Activated naive CD4-positive, alpha-beta T cell treated with anti-CD3 and anti-CD28 coated beads, Interleukin-2, amount 10 ng/mL, durations not matched to agents 7 days and 5 days (primary cell): ENCODE measurements at regions not wholly inside any gene's neighbourhood (a gene's known extent, or its start where the extent isn't known, plus 50 kb on each side); places are given as distances from the start of the nearest gene placed in this dataset.

Experiments used
- CTCF ChIA-PET: fragments of 350-600 bp; sonication (Branson Sonifier 250); formaldehyde crosslinking; loops from one replicate; lab custom pipeline; 2021; ENCODE audit warnings: antibody characterized with exemption; lab: Charles Lee
- DNase-seq: peaks from one replicate; pipeline ENCODE4 v3.0.0-alpha.2; 2020
- H3K27ac Mint-ChIP-seq: one replicate; pipeline ENCODE4 v1.8.0; 2021; ENCODE audit warnings: mild to moderate bottlenecking, moderate library complexity, mixed read lengths
- H3K27me3 Mint-ChIP-seq: one replicate; pipeline ENCODE4 v1.8.0; 2021; ENCODE audit warnings: mild to moderate bottlenecking, mixed read lengths
- H3K36me3 Mint-ChIP-seq: one replicate; pipeline ENCODE4 v1.8.0; 2021; ENCODE audit warnings: mixed read lengths
- H3K4me1 Mint-ChIP-seq: one replicate; pipeline ENCODE4 v1.8.0; 2021; ENCODE audit warnings: mixed read lengths
- H3K4me3 Mint-ChIP-seq: one replicate; pipeline ENCODE4 v1.8.0; 2021; ENCODE audit warnings: mild to moderate bottlenecking, moderate library complexity, mixed read lengths
- H3K9me3 Mint-ChIP-seq: one replicate; pipeline ENCODE4 v1.8.0; 2021; ENCODE audit warnings: mixed read lengths

DNA sequence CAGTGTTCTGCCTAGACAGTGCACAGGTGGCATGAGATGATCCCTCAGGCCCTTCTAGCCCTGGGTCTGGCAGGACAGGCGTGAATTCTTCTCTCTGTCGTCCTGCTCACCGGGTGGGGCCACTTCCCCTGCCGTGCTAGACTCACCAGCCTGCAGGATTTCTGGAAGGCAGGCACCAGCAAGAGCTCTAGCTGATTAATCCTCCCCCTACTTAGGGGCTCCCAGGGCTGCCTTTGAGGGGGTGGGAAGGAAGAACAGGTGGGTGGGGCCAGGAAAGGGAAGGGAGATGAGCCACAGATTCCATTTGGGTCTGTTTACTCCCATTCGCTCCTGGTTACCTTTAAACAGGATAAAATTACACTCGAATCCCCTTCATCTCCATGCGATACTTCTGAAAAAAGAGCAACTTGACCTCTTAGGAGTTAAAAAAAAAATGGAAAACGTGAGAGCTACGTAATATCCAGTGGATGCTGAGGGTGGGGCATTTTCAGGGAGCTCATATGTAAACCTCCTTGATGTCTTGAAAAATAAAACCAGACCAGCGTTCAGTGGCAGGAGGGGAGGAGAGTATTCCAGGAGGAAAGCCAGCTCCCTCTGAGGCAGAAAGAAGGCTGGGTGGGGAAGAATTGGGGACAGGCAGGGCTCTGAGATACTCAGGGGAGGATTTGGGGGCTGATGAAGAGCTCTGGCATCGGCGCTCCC, 665.5 kb downstream of the PTPRU start:
- Mint-ChIP-seq H3K27ac (no peak overlapping the region), H3K27me3 (peaks cover 21% of the 10 kb centered on the region), H3K9me3 (no peaks in the 10 kb centered on the region), H3K4me3 (no peak overlapping the region), H3K4me1 (no peaks in the 10 kb centered on the region), H3K36me3 (no peaks in the 10 kb centered on the region)
- DNase-seq = no peak
- CTCF ChIA-PET = no interaction called here

DNA sequence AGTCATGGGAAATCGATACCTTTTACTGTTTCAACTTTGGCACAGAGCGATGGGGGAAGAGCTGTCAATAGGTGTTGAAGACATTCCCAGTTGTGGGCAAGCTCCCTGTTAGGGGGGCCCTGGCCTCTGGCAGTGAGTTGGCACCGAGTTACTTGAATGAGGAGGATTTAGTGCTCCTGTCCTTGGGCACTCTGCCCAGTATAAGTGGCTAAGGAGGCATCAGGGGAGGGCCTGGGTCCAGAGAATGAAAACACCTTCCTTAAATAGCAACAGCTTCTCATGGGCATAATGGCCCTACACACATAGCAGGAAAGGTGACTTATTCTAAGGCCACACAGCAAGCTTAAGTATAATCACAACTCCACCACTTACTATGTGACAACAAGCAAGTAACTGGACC, 664.4 kb downstream of the PTPRU start:
- CTCF ChIA-PET = interaction anchor here (0.9 kb wide), 1 partner anchor 11 kb away, joined by 3 read pairs; no protein-coding TSS in a partner anchor
- no peak for DNase-seq
- Mint-ChIP-seq H3K9me3 (no peaks in the 10 kb centered on the region), H3K4me3 (no peak overlapping the region), H3K27ac (no peak overlapping the region), H3K4me1 (no peaks in the 10 kb centered on the region), H3K27me3 (peaks cover 30% of the 10 kb centered on the region), H3K36me3 (no peaks in the 10 kb centered on the region)

DNA sequence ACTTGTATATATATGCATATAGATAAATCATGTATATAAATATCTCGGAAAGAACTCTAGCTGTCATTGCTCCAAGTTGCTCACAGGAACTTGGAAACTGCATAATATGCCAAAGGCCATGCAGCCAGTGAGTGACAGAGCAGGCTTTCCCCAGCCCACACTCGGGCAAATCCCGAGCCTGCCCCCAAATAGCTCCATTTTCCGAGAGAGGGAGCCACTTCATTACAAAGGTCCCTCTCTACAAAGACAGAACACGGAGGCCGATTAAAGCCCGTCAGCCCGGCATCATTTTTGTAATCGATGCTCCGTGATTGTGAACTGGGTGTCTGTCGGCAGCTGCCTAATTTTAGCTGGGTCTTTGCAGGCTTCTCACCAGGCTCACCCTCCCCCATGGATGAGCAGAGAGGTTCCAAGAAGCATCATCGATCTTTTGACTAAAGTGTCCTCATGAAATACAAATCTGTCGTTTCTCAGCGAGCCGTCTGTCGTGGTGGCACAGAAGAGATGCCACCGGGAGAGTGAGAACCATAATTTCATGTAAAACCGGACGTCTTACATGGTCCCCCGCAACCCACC, 663.9 kb downstream of the PTPRU start:
- H3K27ac Mint-ChIP-seq = no peak overlapping the region
- CTCF ChIA-PET = interaction anchor here (0.9 kb wide), 1 partner anchor 12 kb away, joined by 3 read pairs; no protein-coding TSS in a partner anchor
- no peaks in the 10 kb centered on the region for H3K4me1 Mint-ChIP-seq
- H3K9me3 Mint-ChIP-seq = no peaks in the 10 kb centered on the region
- DNase-seq = no peak
- H3K27me3 Mint-ChIP-seq = peaks cover 29% of the 10 kb centered on the region
- no peaks in the 10 kb centered on the region for H3K36me3 Mint-ChIP-seq
- H3K4me3 Mint-ChIP-seq = no peak overlapping the region

DNA sequence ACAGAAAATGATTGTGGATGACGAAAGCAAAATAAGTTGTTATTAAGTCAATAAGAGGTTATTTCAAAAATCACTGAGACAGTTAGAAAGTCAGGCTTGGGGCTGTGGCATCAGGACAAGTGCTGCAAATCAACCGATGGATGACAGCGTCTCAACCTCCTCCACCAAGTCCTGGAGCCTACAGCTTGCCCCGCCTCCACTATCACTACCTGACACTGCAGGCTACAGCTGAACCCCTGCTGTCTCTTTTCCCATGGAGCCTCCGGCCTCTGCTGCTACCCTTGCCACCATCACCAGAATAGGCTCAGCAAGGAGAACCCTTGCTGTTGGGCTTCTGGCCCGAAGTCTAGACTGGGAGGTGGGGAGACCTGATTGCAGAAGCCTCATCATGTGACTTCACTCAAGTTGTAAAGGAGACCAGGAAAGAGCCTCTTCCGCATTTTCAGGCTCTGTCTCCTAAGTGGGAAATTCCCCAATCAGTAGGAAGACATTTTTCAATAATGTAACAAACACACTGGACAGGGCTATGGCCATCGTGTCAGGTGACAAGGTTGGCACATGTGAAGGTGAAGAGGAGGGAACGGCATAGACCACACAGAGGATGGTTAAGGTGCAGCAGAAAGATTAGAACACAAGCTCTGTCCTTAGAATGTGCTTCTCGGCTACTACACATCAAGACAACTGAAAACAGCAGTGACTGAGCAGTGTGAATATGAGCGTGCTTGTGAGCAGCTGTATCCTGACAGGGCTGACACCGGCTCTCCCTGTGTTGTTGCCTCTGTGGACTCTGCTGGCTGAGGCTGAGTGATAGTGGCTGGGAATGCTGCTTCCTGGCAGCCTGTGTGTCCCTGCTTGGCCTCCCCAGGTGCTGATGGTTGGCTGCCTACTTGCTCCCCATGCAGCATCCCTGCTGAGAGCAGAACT, 660.7 kb downstream of the PTPRU start:
- Mint-ChIP-seq H3K36me3 (no peaks in the 10 kb centered on the region), H3K27ac (no peak overlapping the region), H3K4me3 (no peak overlapping the region), H3K9me3 (no peaks in the 10 kb centered on the region), H3K27me3 (peaks cover 27% of the 10 kb centered on the region), H3K4me1 (no peaks in the 10 kb centered on the region)
- CTCF ChIA-PET = no interaction called here
- no peak for DNase-seq

DNA sequence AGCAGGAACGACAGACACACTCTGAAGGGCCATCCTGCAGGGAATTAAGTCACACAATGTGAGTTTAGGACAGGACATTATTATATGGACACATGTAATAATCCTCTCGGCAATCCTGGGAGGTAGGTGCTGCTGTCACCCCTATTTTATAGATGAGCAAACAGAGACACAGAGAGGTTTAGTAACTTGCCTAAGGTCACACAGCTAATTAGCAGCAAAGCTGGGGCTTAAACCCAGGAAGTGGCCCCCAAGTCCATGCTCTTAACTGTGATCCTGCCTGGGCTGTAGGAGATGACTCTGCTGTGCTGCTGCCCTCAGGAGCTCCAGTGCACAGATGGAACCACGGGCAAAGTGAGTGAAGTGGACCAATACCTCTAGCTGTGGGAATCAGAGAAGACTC, 660.0 kb downstream of the PTPRU start:
- Mint-ChIP-seq H3K27me3 (peaks cover 20% of the 10 kb centered on the region), H3K4me3 (no peak overlapping the region), H3K27ac (no peak overlapping the region), H3K36me3 (no peaks in the 10 kb centered on the region), H3K4me1 (no peaks in the 10 kb centered on the region), H3K9me3 (no peaks in the 10 kb centered on the region)
- DNase-seq = no peak
- CTCF ChIA-PET = no interaction called here

DNA sequence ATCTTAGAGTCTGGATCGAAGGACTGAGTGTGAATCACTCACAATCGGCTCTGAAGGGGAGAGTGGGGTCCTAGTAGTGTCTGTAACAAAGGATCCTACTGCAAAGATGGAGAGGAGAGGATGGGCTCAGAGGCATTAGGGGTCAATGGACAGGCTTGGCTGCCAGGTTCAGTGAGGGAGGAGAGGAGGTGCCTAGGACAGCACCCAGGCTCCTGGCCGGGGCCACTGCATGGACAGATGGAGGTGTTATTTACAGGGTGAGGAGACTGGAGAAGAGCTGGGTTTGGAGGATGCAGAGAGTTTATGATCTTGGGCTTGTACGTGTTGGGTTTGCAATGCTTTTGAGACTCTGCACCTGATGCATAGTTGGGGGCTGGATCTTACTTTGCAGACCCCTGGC, 658.9 kb downstream of the PTPRU start:
- no peaks in the 10 kb centered on the region for H3K36me3 Mint-ChIP-seq
- DNase-seq = no peak
- H3K4me3 Mint-ChIP-seq = no peak overlapping the region
- H3K9me3 Mint-ChIP-seq = no peaks in the 10 kb centered on the region
- peaks cover 23% of the 10 kb centered on the region for H3K27me3 Mint-ChIP-seq
- H3K4me1 Mint-ChIP-seq = no peaks in the 10 kb centered on the region
- CTCF ChIA-PET = no interaction called here
- H3K27ac Mint-ChIP-seq = no peak overlapping the region

DNA sequence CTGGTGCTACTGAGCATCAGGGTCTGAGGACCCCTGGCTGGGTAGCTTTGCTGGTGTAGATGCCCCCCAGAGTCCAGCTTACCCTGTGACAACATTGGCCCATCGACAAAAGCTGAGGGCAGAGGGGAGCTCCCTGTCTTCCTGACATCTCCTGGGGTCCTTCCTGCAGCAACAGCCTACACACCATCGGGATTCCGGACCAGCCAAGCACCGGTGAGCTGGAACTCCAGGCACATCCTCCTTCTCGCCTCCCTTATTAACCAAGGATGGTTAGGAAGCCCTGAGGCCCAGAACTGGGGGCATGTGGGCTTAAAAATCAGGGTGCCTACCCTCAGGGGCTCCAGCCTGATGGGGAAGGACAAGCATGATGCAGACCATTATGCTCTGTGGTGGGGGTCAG, 658.0 kb downstream of the PTPRU start:
- H3K9me3 Mint-ChIP-seq = no peaks in the 10 kb centered on the region
- CTCF ChIA-PET = no interaction called here
- no peak overlapping the region for H3K27ac Mint-ChIP-seq

DNA sequence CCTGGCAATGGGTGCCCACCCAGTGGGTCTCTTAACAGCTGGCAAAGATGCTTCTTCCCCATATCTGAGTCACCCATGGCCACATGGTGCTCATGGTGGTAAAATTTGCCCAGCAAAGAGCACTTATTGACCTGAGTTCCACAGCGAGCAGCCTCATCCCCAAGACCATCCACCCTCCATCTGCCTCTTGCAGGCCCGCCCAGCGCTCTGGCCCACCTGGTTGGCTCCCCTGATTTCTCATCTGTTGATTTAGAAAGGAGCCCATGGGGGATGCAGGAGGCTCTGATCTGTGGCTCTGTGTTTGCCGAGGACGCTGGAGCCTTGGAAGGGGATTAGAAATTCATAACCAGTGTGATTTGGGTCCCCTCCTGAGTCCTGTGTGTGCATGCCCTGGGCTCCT, 657.5 kb downstream of the PTPRU start:
- CTCF ChIA-PET = no interaction called here
- H3K4me3 Mint-ChIP-seq = no peak overlapping the region
- no peaks in the 10 kb centered on the region for H3K4me1 Mint-ChIP-seq
- H3K27me3 Mint-ChIP-seq = peaks cover 19% of the 10 kb centered on the region
- H3K9me3 Mint-ChIP-seq = no peaks in the 10 kb centered on the region
- no peak for DNase-seq
- no peak overlapping the region for H3K27ac Mint-ChIP-seq
- H3K36me3 Mint-ChIP-seq = no peaks in the 10 kb centered on the region

More for the DNA sequence above, 658.0 kb downstream of the PTPRU start:
- no peaks in the 10 kb centered on the region for H3K4me1 Mint-ChIP-seq
- no peak for DNase-seq
- H3K4me3 Mint-ChIP-seq = no peak overlapping the region
- H3K36me3 Mint-ChIP-seq = no peaks in the 10 kb centered on the region
- peaks cover 23% of the 10 kb centered on the region for H3K27me3 Mint-ChIP-seq

DNA sequence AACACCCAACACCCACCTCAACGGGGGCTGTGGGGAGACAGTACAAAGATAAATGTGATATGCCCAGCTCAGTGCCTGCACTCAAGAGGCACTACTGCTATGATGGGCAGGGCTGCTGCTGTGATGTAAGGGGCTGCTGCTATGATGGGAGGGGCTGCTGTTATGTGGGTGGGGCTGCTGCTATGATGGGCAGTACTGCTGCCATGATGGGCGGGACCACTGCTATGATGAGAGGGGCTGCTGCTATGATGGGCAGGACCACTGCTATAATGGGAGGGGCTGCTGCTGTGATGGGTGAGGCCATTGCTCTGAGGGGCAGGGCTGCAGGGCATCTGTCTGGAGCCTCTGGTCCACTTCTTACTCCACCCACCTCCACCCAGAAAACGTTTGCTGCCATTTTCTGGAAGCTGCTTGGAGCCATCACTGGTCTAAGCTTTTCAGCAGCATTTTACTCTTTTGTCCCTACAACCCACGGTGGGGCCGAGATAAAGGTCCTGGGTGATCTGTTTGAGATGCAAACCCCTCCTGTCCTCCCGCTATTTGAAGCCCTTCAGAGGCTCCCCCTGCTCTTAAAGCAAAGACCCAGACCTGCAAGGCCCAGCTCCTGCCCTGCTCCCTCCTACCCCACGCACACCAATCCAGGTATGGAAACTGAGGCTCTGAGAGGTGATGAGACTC, 656.9 kb downstream of the PTPRU start:
- Mint-ChIP-seq H3K27me3 (peaks cover 18% of the 10 kb centered on the region), H3K9me3 (no peaks in the 10 kb centered on the region), H3K4me1 (no peaks in the 10 kb centered on the region), H3K27ac (no peak overlapping the region), H3K4me3 (no peak overlapping the region), H3K36me3 (no peaks in the 10 kb centered on the region)
- DNase-seq = no peak
- CTCF ChIA-PET = no interaction called here

DNA sequence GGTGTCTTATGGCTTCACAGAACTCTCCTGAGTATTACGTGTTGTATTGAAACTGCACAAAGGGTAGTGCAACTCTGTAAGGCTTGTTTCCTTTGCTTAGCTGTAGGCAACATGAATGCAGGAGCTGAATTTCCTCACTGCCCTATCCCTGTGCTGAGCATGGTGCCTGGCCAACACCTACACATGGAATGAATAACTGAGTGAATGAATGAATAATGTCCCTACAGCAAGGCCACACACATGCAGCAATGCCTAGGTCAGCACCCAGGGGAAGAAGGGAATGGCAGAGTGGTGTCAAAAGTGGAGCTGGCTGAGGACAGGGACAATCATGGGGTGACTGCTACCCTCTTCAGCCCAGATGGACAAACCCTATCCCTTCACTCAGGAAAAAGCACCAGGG, 655.9 kb downstream of the PTPRU start:
- H3K4me1 Mint-ChIP-seq = no peaks in the 10 kb centered on the region
- CTCF ChIA-PET = no interaction called here
- DNase-seq = no peak
- H3K9me3 Mint-ChIP-seq = no peaks in the 10 kb centered on the region
- H3K36me3 Mint-ChIP-seq = no peaks in the 10 kb centered on the region
- H3K27me3 Mint-ChIP-seq = peaks cover 18% of the 10 kb centered on the region
- H3K27ac Mint-ChIP-seq = no peak overlapping the region
- H3K4me3 Mint-ChIP-seq = no peak overlapping the region

DNA sequence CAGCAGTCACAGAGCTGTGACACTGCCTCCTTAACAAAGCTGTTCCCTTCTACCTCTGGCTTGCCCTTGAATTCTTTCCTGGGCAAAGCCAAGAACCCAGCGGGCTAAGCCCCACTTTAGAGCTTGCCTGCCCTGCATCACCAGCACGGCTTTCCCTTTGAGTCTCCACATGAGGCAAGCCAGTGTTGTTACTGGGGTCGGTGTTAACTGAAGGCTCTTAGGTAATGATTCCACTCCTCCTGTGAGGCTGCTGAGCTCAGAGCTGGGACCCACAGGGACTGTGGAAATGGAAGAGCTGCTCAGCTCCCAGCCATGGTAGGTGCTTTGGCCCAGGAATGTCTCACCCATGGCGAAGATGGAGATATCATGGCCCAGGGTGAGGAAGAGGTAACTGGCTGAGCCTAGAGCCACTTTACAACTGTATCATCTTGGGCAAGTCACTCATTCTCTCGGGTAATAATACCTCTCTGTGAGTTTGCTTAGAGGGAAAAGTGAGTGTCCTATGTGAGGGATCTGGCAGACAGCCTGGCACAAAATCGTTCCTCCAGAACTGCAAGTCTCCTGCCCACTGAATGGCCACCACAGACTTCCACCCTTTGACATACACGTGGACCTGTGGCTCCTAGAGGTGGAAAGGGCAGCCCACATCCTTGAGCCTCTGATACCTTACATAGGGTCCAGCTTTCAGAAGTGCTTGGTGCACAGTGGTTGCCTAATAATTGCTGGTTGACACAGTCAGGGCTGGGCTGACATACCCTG, 654.1 kb downstream of the PTPRU start:
- H3K27me3 Mint-ChIP-seq = peaks cover 6% of the 10 kb centered on the region
- CTCF ChIA-PET = no interaction called here
- H3K27ac Mint-ChIP-seq = no peak overlapping the region
- no peak overlapping the region for H3K4me3 Mint-ChIP-seq
- H3K36me3 Mint-ChIP-seq = no peaks in the 10 kb centered on the region
- H3K4me1 Mint-ChIP-seq = no peaks in the 10 kb centered on the region
- no peak for DNase-seq
- no peaks in the 10 kb centered on the region for H3K9me3 Mint-ChIP-seq

DNA sequence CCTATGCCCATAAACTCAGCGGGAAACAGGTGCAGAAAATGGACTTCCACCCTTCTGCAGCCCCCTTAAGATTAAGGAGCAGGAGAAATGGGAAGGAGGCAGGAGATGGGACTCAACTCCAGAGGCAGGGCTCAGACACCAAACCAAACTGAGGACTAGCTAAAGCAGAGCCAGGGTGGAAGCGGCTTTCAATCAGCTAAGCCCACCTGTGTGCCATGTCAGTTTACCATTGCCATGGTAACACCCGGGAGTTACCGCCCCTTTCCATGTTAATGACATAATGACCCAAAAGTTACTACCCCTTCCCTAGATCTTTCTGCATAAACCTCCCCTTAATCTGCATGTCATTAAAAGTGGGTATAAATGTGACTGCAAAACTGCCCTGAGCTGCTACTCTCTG, 653.5 kb downstream of the PTPRU start:
- no peak overlapping the region for H3K27ac Mint-ChIP-seq
- no peak for DNase-seq
- no peaks in the 10 kb centered on the region for H3K36me3 Mint-ChIP-seq
- peaks cover 6% of the 10 kb centered on the region for H3K27me3 Mint-ChIP-seq
- no peak overlapping the region for H3K4me3 Mint-ChIP-seq
- no peaks in the 10 kb centered on the region for H3K4me1 Mint-ChIP-seq
- CTCF ChIA-PET = no interaction called here
- H3K9me3 Mint-ChIP-seq = no peaks in the 10 kb centered on the region

DNA sequence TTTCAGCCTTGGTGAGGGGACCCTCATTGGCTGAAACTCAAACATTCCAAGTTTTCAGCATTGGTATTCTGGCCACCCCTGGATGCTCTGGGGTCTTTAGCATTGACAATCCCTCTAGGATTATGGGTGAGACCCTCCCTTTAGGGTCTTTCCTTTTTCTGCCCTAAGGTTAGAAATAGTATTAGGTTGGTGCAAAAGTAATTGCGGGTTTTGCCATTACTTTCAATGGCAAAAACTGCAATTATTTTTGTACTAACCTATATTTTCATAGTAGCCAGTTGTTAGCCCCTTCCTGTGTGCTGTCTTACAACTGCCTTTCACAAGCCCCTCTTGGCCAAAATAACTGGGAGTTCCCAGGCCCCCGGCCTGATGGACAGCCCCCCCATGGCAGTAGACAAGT, 648.4 kb downstream of the PTPRU start:
- Mint-ChIP-seq H3K4me3 (no peak overlapping the region), H3K36me3 (no peaks in the 10 kb centered on the region), H3K27me3 (no peaks in the 10 kb centered on the region), H3K9me3 (no peaks in the 10 kb centered on the region), H3K4me1 (no peaks in the 10 kb centered on the region), H3K27ac (no peak overlapping the region)
- DNase-seq = no peak
- CTCF ChIA-PET = no interaction called here

DNA sequence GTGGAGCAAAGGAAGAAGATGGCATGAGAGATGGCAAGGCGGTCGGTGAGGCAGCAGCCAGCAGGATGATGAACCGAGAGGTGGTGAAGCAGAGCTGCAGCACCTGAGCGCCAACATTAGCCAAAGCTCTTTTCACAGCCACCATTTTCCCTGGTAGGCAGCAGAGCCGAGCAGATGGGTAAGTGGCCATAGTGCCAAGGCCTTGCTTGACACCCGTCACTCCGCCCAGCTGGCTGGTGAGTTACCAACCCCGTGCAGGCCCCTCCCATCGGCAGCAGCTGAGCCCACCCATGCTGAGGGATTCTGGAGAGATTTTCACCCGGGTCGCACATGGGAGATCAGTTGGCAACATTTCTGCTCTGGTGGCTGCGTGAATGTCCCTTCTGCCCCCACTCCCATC, 647.7 kb downstream of the PTPRU start:
- Mint-ChIP-seq H3K4me3 (no peak overlapping the region), H3K27ac (no peak overlapping the region), H3K27me3 (no peaks in the 10 kb centered on the region), H3K9me3 (no peaks in the 10 kb centered on the region), H3K4me1 (no peaks in the 10 kb centered on the region), H3K36me3 (no peaks in the 10 kb centered on the region)
- no peak for DNase-seq
- CTCF ChIA-PET = no interaction called here
